GM12875 (cell line): ENCODE measurements at regions not wholly inside any gene's neighbourhood (a gene's known extent, or its start where the extent isn't known, plus 50 kb on each side); places are given as distances from the start of the nearest gene placed in this dataset.

ENCODE experiments used
- H3K4me3 ChIP-seq: one replicate; pipeline ENCODE4 v1.5.1; 2011; ENCODE audit warnings: low read depth, low read length, control low read depth
- TF ChIP-seq, protein P1 (sequence below): IDR thresholded peaks from 2 replicates; pipeline ENCODE4 v1.5.1; 2011; ENCODE audit warnings: low read depth, mild to moderate bottlenecking, control low read depth, inconsistent platforms, low read length, moderate library complexity, borderline replicate concordance; ENCODE audit not compliant: insufficient read depth

- H3K4me3 ChIP-seq: no peak overlapping the region
- TF ChIP-seq, protein P1, sequence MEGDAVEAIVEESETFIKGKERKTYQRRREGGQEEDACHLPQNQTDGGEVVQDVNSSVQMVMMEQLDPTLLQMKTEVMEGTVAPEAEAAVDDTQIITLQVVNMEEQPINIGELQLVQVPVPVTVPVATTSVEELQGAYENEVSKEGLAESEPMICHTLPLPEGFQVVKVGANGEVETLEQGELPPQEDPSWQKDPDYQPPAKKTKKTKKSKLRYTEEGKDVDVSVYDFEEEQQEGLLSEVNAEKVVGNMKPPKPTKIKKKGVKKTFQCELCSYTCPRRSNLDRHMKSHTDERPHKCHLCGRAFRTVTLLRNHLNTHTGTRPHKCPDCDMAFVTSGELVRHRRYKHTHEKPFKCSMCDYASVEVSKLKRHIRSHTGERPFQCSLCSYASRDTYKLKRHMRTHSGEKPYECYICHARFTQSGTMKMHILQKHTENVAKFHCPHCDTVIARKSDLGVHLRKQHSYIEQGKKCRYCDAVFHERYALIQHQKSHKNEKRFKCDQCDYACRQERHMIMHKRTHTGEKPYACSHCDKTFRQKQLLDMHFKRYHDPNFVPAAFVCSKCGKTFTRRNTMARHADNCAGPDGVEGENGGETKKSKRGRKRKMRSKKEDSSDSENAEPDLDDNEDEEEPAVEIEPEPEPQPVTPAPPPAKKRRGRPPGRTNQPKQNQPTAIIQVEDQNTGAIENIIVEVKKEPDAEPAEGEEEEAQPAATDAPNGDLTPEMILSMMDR: no peak
These were observed 76.4 kb downstream of the PLK2 start for GRCh38 chr5:58383448-58383847.

DNA sequence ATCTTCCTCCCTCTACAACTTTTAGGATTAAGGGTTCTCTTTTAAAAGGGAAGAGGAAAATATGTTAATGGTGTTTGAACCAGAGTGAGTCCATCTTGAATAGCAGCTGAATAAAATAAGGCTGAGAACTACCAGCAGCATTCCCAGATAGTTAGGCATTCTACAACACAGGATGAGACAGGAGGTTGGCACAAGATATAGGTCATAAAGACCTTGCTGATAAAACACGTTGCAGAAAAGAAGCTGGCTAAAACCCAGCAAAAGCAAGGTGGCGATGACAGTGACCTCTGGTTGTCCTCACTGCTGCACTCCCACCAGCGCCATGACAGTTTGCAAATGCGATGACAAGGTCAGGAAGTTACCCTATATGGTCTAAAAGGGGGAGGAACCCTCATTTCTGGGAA, 77.8 kb downstream of the PLK2 start:
- H3K4me3 ChIP-seq: no peak overlapping the region
- TF ChIP-seq, protein P1: no peak

GRCh38 chr5:58381566-58381965, 78.3 kb downstream of the PLK2 start:
- no peak overlapping the region for H3K4me3 ChIP-seq
- TF ChIP-seq, protein P1: no peak

DNA sequence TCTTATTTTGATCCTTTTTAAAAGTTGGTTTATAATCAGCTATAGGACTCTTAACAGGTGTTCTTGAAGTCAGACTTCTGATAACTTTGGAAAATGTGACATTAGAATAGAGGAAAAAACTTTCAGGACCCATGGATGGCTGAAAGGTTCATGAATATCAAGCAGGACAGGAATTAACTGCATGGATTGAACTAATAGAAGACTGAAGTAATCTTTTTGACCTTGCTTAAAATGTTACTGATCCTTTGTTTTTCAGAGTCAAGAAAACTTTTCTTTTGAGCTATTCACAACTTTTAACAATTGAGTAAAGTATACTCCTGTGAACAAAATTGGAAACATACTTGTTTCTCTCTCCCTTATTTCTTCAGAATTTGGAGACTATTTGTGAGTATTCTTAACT, 79.2 kb downstream of the PLK2 start:
- no peak overlapping the region for H3K4me3 ChIP-seq
- TF ChIP-seq, protein P1: no peak

GRCh38 chr5:58378613-58379390, 81.1 kb downstream of the PLK2 start:
- TF ChIP-seq, protein P1: no peak
- no peak overlapping the region for H3K4me3 ChIP-seq

DNA sequence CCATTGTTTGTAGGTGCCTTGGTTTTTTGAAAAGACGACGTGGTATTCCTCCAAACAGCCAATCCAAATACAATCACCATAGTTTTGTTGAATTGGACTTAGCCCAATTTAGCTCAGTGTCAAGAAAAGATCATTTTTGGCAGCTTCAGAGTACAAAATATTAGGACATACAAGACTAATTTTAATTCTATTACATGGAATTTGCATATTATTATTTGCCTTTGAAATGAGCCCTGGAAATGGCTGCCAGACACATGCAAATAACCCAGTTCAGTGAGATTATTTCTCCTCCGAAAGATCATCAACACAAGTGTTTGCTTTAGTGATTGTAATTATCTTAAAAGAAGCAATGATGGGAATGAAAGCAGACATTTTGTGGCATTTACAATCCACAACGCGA, 89.3 kb downstream of the PLK2 start:
- TF ChIP-seq, protein P1: no peak
- H3K4me3 ChIP-seq: no peak overlapping the region

- TF ChIP-seq, protein P1: no peak
- no peak overlapping the region for H3K4me3 ChIP-seq
These were observed 90.2 kb downstream of the PLK2 start for GRCh38 chr5:58369513-58370190.
